Fibroblast of skin of scalp (primary cell): ENCODE measurements at regions not wholly inside any gene's neighbourhood (a gene's known extent, or its start where the extent isn't known, plus 50 kb on each side); places are given as distances from the start of the nearest gene placed in this dataset.
"Not testable (repeated sequence)": the region's sequence is repeated elsewhere in the genome, so short reads cannot be mapped to it uniquely, and the experiment has no call there.

Experiments used
- DNase-seq: peaks from one replicate; pipeline ENCODE4 v3.0.0-alpha.2; 2013

GRCh38 chr3:87101861-87102625 lies 111.1 kb upstream of the VGLL3 start:
- no peak for DNase-seq

- not testable (repeated sequence) for DNase-seq
These were observed 106.8 kb upstream of the VGLL3 start for GRCh38 chr3:87097733-87098132.

DNA sequence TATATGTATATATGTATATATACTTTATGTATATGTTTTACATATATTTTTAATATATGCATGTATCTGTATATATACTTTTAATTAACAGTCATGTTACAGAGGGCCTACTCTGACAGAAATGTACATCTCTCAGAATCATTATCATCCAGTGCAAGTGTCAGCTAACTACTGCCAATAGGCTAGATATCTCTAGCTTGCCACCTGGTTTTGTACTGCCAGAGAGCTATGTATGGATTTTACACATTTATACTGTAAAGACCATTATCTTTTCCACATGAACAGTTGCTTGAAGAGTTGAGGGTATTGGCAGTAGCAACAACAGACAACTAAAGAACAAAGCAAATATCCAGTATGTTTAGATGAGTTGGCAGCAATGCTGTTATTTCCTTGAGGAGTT lies 99.7 kb upstream of the VGLL3 start:
- no peak for DNase-seq

- DNase-seq: peak; percentile 89
These were observed 98.3 kb upstream of the VGLL3 start for GRCh38 chr3:87088993-87089841.

DNA sequence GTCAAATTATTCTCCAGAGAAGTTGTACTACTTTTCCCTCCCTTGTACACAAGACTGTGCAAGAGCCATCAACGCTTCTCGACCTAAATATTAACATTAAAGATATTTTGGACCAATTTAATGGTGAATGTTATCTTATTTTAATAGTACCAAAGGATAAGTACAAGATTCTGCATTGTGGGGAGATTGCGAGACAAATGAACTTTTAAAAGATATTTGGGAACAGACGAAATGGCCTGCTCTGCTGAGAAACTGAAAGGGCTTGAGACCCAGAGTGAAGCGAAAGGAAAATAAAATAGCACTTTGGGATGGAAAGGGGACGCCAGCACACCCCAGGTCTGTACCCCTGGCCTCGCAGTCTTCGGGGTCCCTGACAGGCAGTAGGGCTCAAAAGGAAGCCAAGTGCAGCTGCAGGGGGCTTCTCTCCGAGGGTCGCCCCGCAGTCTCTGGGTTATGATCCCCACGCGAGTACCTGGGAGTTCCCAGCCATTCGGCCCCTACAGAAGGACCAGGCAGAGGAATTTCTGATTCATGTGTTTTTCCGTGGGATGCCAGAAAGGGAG lies 97.6 kb upstream of the VGLL3 start:
- DNase-seq: no peak

- DNase-seq: peak; percentile 13
These were observed 93.9 kb upstream of the VGLL3 start for GRCh38 chr3:87084868-87085267.

DNA sequence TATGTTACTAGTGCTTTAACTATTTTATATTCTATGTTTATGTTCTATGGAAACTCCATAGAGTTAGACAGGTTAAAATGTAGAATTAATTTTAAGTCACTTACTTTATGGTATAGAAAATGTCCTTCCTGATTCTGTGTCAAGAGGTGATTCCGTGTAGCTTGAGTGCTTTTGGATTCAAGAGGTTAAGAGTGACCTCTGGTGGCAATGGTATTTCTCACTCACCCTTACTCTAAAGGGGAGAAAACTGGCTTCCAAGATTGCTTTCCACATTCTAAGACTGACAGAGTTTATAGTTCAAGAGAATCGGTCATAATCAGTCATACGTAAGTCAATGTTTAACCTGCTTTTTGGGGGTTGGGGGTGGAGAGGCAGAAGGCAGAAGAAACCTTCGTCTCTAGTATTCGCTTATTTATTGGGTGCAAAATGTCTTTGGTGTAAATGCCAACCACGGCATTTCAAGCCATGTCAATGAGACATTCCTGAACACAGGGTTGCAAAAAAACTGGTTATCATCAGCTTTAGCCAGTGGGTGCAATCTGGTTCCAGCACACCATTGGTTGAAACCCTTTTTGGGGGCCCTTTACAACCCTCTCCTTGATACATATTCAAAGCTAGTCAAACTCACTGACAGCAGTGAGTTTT lies 92.0 kb upstream of the VGLL3 start:
- peak; percentile 82 for DNase-seq

GRCh38 chr3:87077355-87077754 lies 86.4 kb upstream of the VGLL3 start:
- no peak for DNase-seq

GRCh38 chr3:87076946-87077345 lies 86.0 kb upstream of the VGLL3 start:
- DNase-seq: peak; percentile 84

GRCh38 chr3:87073496-87074145 lies 82.7 kb upstream of the VGLL3 start:
- no peak for DNase-seq

DNA sequence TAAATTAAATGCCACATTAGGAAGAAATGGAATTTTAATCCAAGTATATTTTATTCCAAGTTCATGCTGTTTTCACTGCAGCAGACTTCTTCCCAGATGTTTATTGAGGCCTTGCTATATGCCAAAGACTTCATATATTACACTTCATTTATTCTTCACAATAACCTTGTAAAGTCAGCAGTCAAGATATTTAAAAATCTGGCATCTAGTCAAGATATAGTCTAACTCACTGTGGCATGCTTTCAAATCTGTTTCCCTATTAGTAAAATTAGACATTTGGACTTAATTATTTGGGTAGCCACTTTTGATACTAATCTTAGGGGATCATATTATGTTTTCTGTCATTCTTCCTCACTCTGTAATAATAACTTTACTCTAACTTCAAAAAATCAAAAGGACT lies 81.5 kb upstream of the VGLL3 start:
- DNase-seq: no peak

DNA sequence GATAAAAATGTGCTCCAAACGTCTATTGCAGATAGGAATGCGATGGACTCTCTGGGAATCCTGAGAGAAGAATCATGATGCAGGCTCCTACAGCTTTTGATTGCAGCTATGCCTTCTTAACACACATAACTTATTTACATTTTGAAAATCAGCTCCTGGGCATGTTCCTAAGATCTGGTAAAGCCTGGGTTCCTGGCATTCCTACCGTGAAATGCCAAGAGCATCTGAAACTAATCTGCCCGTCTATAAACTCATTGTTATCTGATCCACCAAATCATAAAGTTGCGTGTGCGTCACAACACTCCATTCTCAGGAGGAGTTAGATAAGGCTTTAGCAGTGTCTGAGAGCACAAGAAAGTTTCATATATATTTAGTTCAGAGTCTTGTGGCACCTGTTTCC lies 79.0 kb upstream of the VGLL3 start:
- DNase-seq: peak; percentile 12

DNA sequence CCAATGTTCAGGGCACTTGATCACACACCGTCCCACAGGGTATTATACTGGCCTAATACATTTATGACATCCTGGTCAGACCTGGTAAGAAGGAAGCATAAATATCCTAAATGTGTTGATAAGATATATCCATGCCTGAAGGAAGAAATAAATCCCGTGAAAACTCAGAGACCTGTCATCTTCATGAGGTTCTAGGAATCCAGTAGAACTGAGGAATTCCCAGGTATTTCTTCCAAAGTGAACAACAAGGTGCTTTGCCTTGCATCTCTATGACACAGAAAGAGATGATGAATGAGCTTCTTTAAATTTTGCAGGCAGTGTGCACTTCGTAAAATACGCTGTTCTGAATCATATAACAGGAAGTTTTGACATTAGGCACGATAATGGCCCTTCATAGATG lies 78.1 kb upstream of the VGLL3 start:
- DNase-seq: no peak

DNA sequence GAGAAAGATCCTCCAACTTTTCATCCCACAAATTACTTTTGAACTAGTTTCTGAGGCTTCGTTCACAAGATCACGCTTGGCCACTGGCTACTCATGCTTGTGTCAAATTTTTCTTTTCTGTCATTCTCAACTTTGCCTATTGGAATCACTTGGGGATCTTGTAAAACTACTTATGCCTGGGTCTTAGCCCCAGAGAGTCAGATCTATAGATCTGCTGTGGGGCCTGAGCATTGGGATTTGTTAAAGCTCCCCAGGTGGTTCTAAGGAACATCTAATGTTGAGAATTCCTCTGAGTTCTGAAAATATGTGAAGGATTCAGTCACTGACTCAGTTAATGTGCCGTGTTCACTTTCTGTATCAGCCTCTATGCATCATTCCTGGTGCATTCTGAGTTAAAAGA lies 71.7 kb upstream of the VGLL3 start:
- no peak for DNase-seq

- DNase-seq: no peak
These were observed 66.5 kb upstream of the VGLL3 start for GRCh38 chr3:87057474-87057873.

- no peak for DNase-seq
These were observed 62.6 kb upstream of the VGLL3 start for GRCh38 chr3:87053553-87053952.

DNA sequence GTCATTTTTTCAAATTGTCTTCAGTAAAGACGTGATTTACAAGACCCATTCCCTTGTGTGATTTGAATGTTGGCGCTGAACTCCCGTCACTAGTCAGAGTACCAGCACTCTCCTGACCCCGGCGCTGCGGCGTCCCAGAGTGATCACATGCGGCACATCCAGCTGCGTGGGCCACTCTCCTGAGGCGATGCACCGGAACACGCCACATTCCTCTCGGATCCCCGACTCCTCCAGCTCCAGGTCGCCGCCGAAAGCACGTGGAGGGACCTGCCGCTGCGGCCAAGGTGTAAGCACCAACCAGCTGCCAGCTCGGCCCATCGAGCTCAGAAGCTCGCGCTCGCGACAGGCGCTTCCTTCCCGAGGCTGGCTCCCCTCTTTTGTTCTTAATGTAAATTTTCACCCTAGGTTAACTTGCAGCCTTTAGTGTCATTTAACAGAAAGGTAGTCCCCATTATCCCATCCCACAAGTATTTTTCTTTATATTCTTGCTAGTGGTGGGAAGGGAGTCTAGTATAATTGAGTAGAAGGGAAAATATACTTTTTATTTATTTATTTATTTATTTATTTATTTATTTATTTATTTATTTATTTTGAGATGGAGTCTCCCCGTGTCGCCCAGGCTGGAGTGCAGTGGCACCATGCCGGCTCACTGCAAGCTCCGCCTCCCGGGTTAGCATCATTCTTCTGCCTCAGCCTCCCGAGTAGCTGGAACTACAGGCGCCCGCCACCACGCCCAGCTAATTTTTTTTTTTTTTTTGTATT lies 61.7 kb upstream of the VGLL3 start:
- DNase-seq: no peak

GRCh38 chr3:87047852-87048251 lies 56.9 kb upstream of the VGLL3 start:
- DNase-seq: no peak

- DNase-seq: no peak
These were observed 55.3 kb upstream of the VGLL3 start for GRCh38 chr3:87046241-87046640.

DNA sequence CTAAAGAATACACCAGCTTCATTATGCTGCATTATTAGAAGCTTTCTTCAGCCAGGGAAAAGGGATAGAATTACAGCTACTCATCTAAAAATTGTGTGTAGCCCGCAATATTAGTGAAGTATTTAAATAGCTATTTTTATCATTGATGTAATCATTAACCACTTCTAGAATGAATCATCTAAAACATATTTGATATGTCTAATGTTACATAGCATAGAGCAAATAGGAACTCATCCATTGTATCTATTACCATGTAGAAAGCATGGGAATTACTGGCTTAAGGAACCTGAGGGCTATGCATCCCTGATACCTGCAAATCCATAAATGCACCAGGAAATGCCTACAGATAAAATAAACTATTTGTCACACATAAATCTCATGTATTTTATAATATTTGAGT lies 54.5 kb upstream of the VGLL3 start:
- peak; percentile 26 for DNase-seq

GRCh38 chr3:87044846-87045245 lies 53.9 kb upstream of the VGLL3 start:
- no peak for DNase-seq

GRCh38 chr3:87044409-87044808 lies 53.5 kb upstream of the VGLL3 start:
- no peak for DNase-seq
